ENCODE measurements at regions not wholly inside any gene's neighbourhood (a gene's known extent, or its start where the extent isn't known, plus 50 kb on each side); places are given as distances from the start of the nearest gene placed in this dataset.

DNA sequence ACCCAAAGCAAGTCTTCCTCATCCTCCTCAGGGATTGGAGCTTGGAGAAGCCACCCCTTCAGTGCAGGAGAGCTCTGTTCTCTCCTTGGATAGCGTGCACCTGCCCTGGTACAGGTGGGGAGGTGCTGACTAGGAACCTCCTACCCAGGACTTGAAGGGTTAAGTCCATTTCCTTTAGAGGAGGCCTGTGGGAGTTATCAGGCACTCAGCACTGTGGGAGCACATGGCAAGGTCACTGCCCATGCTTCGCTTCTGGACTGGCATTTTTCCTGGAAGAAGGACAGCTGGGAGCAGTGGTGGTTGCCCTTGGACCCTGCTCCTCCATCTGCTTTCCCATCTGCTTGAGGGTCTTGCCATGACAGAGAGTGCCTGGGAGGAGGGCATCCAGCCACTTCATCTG, 142.8 kb downstream of the CXCL12 start:
- DNase-seq, result no peak

DNA sequence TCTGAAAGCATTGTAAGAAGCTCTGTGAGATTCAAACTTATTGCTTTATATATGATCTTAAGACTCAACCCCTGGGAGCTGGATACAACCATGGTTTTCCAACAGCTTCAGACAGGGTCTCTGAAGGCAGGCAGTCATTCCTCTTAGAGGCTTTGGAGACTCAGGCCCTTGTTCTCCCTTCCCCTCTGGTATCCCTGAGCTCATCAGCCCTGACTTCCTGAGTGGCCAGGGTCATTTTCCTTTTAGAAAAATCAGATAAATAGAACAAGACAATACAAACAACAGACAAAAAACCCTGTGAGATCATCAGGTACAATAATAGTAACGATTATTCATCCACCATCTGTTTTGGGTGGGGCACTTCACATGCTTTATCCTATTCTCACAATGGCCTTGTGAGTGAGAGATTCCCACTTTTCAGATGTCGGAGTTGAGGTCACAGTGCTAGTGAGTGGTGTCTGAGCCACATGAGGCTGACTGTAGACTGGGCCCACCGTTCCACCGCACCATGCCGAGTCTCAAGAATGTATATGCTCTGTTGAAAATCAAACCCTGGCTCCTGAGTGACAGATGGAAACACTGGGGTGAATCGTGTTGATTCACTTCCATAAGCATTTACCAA, 144.2 kb downstream of the CXCL12 start:
- DNase-seq, result no peak

DNA sequence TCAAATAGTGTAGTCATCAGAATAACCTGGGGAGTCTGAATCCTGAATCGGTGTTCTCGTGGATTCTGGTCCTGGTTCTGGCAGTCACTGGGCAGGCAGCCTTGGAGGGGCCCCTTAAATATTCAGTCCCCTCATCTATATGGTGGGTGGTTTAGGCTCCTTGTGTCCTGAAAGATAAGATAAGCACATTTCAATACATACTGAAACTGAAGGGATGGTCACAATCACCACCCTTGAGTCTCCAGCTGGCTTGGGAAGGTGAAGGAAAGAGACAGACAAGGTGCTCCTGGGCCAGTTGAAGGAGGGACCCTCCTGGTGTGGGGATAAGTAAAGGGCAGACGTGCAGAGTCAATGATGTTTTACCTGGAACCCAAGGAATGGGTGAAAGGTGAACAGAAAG, 146.7 kb downstream of the CXCL12 start:
- DNase-seq, result no peak

DNA sequence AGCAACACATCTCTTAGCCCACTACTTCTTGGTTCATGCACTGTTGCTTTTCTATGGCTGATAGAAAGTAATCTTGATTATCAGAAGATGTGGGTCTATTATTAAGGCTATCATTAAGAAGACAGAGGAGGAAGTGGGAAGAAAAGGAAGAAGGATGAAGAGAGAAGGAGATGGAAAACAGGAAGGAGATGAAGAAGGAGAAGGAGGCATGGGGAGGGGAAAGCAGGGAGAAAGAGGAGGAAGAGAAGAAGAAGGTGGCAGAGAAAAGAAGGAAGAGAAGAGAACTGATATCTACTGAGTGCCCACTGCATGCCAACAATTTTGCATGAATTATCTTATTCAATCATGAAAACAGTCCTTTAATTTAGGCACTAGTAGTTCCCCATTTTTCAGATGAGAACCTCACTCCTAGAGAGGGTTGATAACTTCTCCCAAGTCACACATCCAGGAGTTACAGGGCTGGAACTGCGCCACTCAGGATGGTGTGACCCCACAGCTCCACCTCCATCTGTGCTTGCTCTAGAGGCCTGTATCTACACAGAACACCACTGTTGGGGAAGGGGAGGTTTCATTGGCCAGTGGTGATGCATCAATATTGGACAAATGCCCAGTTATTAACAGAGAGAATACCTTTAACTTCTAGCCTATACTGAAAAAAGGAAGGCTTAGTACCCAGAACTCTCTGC, 147.4 kb downstream of the CXCL12 start:
- DNase-seq, result no peak

DNA sequence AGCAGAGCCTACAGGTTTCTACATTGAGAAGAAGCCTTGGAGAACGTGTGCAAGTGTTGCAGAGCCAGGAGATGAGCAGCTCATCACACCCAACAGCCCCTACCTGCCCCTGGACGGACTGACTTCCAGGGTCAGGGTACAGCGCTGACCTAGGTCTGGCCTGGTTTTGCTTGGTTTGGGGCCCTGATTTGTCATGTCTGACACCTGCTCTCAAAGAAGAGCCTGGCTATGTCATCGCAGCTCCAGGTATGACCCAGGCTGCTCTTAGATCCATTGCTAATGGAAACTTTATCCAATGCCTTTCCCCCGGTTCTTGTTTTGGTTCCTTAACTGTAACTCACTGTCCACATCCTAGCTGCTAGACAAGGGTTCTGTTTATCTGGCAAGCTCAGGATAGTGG, 149.5 kb downstream of the CXCL12 start:
- no peak for DNase-seq

DNA sequence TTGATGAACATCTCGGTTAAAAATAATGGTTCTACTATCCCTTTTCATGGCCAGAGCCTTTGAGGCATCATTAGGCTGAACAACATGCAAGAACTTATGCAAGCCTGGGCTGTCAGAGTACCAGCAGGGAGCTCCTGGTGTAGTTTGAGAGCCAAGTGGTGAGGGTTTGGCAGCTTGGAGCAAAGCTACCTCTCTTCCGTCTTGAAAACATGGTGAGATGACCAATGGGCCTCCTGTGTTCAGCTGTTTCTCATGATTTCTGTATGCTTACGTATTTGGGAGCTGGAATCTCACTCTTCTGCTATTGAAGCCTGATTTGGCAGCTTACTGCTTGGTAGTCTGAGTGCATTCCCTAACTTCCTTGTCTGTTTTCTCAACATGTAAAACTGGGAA, 150.4 kb downstream of the CXCL12 start:
- DNase-seq, result no peak

DNA sequence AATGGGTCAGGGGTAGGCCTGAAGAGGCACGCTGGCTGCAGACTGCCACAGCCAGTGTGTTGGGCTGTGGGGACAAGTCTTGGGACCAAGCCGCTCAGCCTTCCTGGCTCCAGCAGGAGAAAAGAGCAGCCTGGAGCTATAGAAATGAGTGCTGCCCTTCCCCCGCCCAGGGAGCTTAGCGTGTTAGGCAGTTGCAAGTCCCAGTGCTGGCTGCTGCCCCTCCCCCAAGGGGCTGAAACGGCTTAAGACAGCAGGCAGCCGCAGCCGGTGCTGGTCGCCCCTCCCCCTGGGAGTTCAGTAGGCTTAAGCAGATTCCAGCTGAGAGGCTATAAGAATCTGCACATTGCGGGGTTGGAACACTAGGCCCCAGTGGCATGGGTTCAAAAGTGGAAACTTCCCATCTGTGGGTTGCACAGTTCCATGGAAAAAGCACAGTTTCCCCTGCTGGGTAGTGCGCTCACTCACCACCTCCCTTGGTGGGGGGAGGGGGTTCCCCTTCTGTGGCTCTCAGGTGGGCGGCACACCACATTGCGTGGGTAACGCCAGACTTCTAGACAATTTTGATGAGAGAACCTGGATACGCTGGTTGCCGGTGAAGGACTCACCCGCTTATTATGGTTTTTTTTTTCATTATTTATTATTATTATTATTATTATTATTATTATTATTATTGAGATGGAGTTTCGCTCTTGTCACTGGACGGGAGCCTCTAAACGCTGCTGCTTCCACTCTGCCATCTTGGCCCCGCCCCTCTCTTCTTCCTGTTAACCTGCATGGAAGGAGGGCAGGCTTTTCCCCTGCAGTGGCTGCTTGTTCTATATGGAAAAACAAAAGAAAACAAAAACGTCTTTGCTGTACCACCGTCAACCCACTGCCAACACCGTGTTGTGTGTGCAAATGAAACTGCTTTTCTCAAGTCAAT, 151.1 kb downstream of the CXCL12 start:
- no peak for DNase-seq

DNA sequence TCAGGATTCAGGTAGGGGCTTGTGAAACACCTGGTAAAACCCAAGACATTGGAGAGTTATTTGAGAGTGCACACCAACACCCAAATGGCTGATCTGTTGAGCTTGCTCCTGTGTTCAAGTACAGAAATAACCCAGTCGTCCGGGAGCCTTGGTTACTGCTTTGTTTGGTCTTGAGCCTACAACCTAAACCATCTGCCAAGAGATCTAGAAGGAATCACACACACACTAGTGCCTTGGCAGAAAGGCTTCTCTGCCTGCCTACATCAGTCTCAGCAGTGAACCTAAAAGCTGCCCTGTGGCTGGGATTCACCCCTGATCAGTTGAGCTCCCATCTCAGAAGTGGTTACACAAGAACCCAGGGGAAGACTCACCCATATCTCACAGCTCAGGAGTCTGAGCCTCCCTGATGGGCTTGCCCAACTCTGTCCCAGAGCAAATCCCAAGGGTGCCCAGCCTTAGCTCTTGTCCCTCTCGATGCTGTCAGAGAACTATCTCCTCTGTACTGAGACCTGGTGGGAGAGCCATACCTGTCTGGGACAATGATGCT, 167.6 kb downstream of the CXCL12 start:
- no peak for DNase-seq

DNA sequence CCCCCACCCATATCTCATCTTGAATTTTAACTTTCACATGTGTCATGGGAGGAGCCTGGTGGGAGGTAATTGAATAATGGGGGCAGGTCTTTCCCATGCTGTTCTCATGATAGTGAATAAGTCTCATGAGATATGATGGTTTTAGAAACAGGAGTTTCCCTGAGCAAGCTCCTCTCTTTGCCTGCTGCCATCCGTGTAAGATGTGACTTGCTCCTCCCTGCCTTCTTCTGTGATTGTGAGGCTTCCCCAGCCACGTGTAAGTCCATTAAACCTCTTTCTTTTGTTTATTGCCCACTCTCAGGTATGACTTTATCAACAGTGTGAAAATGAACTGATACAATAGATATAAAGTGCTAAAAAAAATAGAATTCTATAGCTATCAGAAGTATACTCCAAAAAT, 168.8 kb downstream of the CXCL12 start:
- DNase-seq, result no peak

DNA sequence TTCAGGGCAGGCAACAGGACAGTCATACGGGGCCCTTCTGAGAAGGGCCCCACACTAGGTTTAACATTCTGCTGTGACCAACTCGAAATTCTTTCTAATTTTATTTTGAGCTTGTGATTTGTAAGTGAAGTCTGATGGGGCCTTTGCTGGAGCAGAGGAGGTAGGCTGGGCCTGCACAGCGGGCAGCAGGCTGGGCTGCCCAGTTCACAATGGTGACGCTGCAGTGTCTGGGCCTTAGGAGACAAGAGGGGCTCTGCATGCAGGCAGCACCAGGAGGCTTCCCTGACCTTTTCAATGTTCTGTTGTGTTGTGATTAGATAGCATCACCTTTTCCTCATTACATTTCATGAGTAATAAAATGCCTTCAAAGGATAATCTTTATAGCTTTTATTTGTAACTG, 175.1 kb downstream of the CXCL12 start:
- no peak for DNase-seq

DNA sequence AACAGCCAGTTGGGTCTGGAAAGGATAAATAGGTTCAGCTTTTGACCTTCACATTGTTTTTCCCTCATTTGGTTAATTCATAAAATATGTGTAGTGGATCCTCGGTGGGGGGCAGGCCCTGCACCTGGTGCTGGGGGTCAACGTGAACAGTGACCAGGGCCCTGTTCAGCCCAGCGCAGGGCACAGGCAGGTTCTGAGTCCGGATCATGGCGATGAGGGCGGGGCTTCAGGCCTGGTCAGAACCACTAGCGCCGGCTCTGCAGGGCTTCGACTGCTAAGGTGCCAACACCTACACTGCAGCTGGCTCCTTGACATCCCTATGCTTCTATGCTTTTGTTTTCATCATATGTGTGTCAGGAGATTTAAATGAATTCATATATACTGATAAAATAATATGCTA, 177.7 kb downstream of the CXCL12 start:
- no peak for DNase-seq

DNA sequence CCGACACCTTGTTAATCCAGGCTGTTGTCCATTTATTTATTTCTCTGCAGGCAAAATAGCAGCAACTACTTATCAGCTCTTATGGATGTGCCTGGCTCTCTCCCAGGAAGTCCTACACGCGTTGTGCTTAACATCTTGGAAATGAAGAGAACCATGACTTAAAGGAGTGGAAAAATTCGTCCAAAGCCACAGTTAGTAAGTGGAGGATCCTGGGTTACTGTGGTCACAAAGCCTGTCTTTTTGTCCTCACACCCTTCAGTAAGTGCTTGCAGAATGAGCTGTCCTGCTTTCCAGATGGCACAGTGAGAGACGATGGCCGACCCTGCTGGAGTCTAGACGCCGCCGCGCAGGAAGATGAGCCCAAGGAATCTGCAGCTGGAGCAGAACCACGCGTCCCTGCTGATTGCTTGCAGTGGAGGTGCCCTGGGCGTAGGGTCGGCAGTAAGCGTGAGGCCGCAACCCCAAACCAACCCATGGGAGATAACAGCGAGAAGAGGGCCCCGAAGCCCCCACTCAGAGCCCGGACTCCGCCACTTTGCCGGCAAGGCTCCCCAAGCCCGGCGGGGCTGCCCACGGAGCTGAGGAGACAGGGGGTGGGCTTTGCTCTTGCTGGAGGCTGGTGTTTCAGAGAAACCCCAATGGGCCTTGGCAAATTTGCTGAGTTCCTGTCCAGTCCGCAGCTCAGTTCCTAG, 178.6 kb downstream of the CXCL12 start:
- DNase-seq, result no peak

DNA sequence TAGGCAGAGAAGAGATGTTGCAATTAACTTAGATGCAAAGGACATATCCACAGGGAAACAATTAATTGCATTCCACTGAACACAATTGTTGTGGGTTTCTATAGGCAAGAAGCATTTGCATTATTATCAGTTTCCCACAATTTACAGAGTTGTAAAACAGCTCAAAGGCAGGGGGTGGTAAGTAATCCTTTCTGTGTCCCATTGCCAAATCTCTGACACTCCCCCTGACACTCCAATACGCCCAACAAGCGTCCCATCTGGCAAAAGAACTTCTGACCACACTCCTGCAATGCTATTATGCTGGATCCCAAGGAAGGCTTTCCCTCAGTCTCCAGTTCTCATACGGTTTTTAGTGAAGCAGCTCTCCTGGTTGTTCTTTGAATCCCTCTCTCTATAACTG, 179.8 kb downstream of the CXCL12 start:
- no peak for DNase-seq

DNA sequence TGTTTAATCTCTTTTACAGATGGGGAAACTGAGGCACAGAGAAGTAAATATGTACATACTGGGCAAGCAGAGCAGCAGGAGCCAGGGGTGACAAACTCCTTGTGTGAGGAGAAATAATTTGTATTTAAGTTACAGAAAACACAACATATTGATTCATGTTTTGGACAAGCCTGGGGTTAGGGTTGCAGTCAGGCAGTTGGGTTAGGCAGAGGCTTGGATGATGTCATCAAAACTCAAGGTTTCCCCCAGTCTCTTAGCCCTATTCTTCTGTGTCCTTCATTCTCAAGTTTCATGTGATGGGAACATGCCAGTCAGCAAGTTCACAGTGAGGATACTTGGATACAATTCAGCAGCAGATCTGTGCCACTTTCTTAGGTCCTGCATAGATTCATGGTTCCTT, 181.4 kb downstream of the CXCL12 start:
- no peak for DNase-seq

DNA sequence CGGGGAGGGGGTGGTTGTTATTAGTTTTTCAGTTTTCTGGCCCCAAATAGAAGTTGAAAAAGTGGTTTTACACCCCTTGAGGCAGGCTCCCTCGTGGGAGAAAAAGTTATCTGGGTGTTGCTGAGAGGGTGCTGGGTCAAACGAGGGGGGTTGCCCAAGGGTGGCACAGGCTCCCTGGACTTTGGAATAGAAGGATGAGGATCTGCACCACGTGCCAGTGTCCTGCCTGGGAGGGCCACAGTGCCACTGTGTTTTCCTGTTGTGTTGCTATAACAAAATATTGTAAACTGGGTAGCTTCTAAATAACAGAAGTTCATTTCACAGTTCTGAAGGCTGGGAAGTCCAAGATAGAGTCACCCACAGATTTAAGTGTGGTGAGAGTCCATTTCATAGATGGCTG, 181.9 kb downstream of the CXCL12 start:
- no peak for DNase-seq

DNA sequence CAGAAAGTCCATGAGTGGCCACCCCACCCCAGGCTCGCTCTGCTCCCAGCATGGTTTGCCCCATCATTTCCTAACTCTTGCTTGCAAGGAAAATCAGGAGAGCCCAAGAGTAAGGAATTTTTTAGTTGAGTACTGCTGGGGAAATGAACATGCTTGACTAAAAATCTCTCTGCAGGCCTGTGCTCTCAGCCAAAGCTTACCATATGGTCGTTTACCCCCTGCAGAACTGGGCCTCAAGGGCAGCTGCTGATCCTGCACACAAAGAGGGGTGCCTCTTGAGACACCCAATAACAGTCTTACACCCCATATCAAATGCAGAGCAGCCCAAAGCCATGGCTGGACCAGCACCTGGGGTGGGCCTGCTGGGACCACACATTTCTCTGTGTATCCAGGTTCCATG, 183.2 kb downstream of the CXCL12 start:
- DNase-seq, result no peak

DNA sequence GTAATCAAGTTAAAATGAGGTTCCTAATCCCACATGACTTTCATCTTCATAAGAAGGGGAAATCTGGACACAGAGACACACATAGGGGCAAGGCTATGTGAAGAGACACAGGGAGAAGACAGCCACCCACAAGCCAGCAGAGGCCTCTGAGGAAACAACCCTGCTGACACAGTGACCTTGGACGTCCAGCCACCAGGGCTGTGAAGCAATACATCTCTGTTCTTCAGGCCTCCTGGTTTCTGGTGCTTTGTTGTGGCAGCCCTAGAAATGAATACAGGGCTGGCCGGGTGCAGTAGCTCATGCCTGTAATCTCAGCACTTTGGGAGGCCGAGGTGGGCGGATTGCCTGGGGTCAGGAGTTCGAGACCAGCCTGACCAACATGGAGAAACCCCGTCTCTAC, 183.9 kb downstream of the CXCL12 start:
- no peak for DNase-seq

DNA sequence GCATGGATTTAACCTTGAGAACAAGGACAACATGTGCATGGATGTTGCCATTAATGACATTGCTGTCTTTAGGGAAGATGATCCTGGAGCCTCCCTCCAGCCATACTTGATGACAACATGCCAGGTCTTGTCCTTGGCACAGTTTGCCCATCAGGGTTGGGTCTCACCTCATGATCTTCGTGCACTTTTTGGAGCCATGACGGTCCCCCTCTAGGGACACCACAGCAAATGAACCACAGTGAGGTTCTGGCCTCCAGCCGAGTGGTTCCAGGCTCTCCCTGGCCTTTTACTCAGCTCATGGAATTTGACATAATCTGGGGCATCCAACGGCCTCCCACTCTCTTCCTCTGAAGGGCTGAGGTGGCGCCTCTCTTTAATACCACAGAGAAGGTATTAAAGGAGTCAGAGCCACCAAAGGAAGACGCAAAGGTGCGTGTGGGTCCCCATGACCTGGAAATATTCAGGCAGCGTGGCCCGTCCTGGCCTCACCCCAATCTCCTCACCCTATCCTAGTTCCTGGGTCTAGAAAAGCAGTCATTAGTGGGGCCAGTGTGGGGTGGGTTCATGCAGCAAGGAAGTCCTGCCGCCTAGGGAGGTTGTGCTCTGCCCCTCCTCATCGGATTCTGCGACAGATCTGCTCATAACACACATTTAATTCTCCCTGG, 184.8 kb downstream of the CXCL12 start:
- no peak for DNase-seq

DNA sequence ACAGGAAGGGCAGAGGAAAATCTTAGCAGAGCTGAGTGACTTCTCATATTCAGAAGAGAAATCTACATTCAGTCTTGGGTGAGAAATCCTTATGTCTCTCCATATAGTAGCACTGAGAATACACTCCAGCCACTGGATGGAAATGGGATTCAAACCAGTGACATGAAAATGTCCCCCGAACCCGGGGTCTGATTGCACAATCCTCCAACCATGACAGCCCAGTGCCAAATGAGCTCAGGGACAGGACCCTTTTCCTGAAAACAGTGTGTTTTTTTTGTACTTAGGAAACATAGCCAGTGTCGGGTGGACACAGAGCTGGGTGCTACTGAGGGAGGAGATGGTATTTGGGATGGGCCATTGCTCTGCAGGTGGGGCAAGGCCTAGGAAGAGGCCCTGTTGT, 185.6 kb downstream of the CXCL12 start:
- DNase-seq, result no peak

DNA sequence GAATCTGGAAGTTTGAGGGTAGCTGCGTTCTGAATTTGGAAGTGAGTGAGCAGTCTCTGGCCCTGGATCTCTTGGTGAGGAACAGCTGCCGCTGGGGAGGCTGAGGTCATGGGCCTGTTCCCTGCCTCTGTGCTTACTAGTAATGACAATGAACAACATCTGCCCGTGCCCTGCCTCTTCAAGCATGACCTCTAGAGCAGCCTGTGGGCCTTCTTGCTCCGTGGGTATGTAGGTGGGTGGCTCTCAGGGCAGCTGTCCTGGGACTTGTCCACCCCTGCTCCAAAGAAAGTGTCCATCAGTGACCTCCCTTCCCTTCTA, 186.2 kb downstream of the CXCL12 start:
- no peak for DNase-seq

DNA sequence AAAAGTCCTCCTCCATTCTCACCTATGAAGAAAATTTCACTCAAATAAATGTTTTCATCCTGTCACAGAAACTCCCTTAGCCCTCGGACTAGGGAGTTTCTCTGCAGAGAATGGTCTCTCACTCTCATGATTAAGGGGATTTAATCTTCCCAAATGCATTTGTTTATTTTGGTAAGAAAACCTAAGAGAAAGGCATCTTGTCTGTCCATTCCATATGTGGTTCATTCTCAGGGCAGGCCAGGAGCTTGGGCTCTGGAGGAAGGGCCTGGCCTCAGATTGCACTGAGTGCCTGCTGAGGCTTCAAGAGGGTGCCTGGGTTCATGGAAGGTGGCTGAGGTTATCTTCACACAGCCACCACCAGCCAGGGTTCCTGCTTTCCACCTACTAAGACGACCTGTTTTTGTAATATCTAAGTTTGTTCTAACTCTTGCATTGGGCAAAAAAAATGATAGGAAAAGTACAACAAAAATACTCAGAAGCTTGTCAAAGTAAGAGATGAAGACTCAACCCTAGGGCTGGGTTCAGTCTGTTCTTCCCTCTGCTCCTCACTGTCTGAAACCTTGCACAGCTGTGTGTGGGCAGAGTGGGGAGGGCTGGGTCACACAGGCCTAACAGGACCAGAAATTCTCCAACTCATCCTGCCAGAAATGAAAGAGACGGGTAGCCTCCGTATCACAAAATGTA, 186.7 kb downstream of the CXCL12 start:
- DNase-seq, result no peak

DNA sequence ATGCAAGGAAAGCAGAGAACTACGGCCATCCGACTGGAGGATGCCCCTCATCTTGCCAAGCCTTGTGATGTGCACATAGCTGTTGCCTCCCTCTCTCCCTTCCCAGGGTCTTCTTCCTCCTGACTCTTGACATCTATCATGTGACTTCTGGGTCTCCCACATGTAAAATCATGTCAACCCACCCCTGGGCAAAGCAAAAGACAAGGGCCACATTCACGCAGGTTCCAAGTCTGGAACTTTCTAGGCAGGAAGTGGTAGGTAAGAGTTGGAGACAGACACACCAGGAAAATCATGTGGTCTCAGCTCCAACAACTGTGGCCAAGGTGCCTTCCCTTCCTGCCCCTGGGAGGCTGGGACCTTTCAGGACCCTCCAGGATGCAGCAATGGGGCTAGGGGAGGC, 187.3 kb downstream of the CXCL12 start:
- DNase-seq, result no peak

All from activated T-cell treated with anti-CD3 and anti-CD28 coated beads, Interleukin-2, amount 50 U/mL, for 48 hours (primary cell).